Neuronal stem cell (in vitro differentiated cells): ENCODE measurements at regions not wholly inside any gene's neighbourhood (a gene's known extent, or its start where the extent isn't known, plus 50 kb on each side); places are given as distances from the start of the nearest gene placed in this dataset.

ENCODE experiments used
- DNase-seq: peaks from one replicate; pipeline ENCODE4 v3.0.0-alpha.2; 2013; ENCODE audit warnings: low spot score
- H2AFZ ChIP-seq: one replicate; pipeline ENCODE4 v1.6.1; 2013; ENCODE audit warnings: mild to moderate bottlenecking, low read length, inconsistent platforms
- H2AK5ac ChIP-seq: 2 replicates; pipeline ENCODE4 v1.6.1; 2013; ENCODE audit warnings: low read depth, mild to moderate bottlenecking, inconsistent platforms, low read length, moderate library complexity, mixed read lengths
- H2BK120ac ChIP-seq: 2 replicates; pipeline ENCODE4 v1.6.1; 2013; ENCODE audit warnings: low read depth, mild to moderate bottlenecking, inconsistent platforms, low read length, moderate library complexity, mixed read lengths
- H2BK12ac ChIP-seq: one replicate; pipeline ENCODE4 v1.6.1; 2013; ENCODE audit warnings: low read length, inconsistent platforms
- H2BK15ac ChIP-seq: 2 replicates; pipeline ENCODE4 v1.6.1; 2013; ENCODE audit warnings: mild to moderate bottlenecking, low read length, inconsistent platforms, mixed read lengths
- H2BK5ac ChIP-seq: one replicate; pipeline ENCODE4 v1.6.1; 2013; ENCODE audit warnings: inconsistent platforms, mild to moderate bottlenecking, low read length, moderate library complexity
- H3K14ac ChIP-seq: one replicate; pipeline ENCODE4 v1.6.1; 2013; ENCODE audit warnings: low read length, inconsistent platforms
- H3K18ac ChIP-seq: 2 replicates; pipeline ENCODE4 v1.6.1; 2013; ENCODE audit warnings: low read length, inconsistent platforms
- H3K23ac ChIP-seq: 2 replicates; pipeline ENCODE4 v1.6.1; 2013; ENCODE audit warnings: low read depth, mild to moderate bottlenecking, mixed read lengths, low read length, inconsistent platforms; ENCODE audit not compliant: poor library complexity
- H3K27ac ChIP-seq: replicated peaks from 3 replicates; pipeline ENCODE4 v1.5.1; 2013; ENCODE audit warnings: low read length, inconsistent platforms
- H3K27me3 ChIP-seq, 3 experiments: 2 replicates each; pipeline ENCODE4 v1.6.1; 2013; ENCODE audit warnings: low read length in 3 of 3, mild to moderate bottlenecking in 2 of 3, inconsistent platforms in 1 of 3, low read depth in 1 of 3, mixed read lengths in 1 of 3, moderate library complexity in 1 of 3; ENCODE audit not compliant: control insufficient read depth in 3 of 3, insufficient read depth in 3 of 3
- H3K36me3 ChIP-seq, 2 donors: replicated peaks in 1 of 2; 2 replicates each; pipeline ENCODE4 v1.6.1; 2013; ENCODE audit warnings: low read length in 2 of 2; ENCODE audit not compliant: control insufficient read depth in 2 of 2, insufficient read depth in 2 of 2
- H3K4ac ChIP-seq: 2 replicates; pipeline ENCODE4 v1.6.1; 2013; ENCODE audit warnings: inconsistent platforms, mild to moderate bottlenecking, low read length, moderate library complexity
- H3K4me1 ChIP-seq, 2 donors: 1 replicate in 1 of 2; 2 replicates in 1 of 2; pipeline ENCODE4 v1.6.1; 2013; ENCODE audit warnings: low read length in 2 of 2, low read depth in 1 of 2; ENCODE audit not compliant: control insufficient read depth in 2 of 2, insufficient read depth in 1 of 2
- H3K4me2 ChIP-seq: one replicate; pipeline ENCODE4 v1.6.1; 2013; ENCODE audit warnings: mild to moderate bottlenecking, low read length, inconsistent platforms; ENCODE audit not compliant: insufficient read depth, poor library complexity, severe bottlenecking
- H3K4me3 ChIP-seq, 2 donors: 2 replicates each; pipeline ENCODE4 v1.5.1; 2013; ENCODE audit warnings: low read length in 2 of 2, mild to moderate bottlenecking in 2 of 2, inconsistent platforms in 1 of 2, moderate library complexity in 1 of 2
- H3K79me1 ChIP-seq: one replicate; pipeline ENCODE4 v1.6.1; 2013; ENCODE audit warnings: low read depth, mild to moderate bottlenecking, inconsistent platforms, low read length, moderate library complexity
- H3K9ac ChIP-seq: one replicate; pipeline ENCODE4 v1.6.1; 2013; ENCODE audit warnings: mild to moderate bottlenecking, low read depth, low read length, inconsistent platforms; ENCODE audit not compliant: poor library complexity
- H3K9me3 ChIP-seq, 2 donors: replicated peaks in 1 of 2; 2 replicates each; pipeline versions ENCODE3 to v1.6.1; 2013; ENCODE audit warnings: low read length in 2 of 2, mild to moderate bottlenecking in 2 of 2, inconsistent platforms in 1 of 2, low read depth in 1 of 2, mixed read lengths in 1 of 2, moderate library complexity in 1 of 2; ENCODE audit not compliant: control insufficient read depth in 2 of 2, insufficient read depth in 1 of 2
- H4K8ac ChIP-seq: one replicate; pipeline ENCODE4 v1.6.1; 2013; ENCODE audit warnings: low read depth, mild to moderate bottlenecking, inconsistent platforms, low read length, moderate library complexity
- H4K91ac ChIP-seq: one replicate; pipeline ENCODE4 v1.6.1; 2013; ENCODE audit warnings: low read length, low read depth, mild to moderate bottlenecking, inconsistent platforms; ENCODE audit not compliant: poor library complexity
- WGBS, 2 donors: extraction: QIAGEN DNeasy Blood & Tissue Kit; methylation state at CpG; one replicate each; pipeline ENCODE4 v1.1.7; 2013; ENCODE audit warnings: missing lambda C conversion rate in 2 of 2, mixed read lengths in 1 of 2; ENCODE audit not compliant: insufficient read length in 2 of 2, insufficient replicate concordance in 1 of 2; ENCODE audit errors: extremely low coverage in 2 of 2; 5-methylcytosine and 5-hydroxymethylcytosine counted together

DNA sequence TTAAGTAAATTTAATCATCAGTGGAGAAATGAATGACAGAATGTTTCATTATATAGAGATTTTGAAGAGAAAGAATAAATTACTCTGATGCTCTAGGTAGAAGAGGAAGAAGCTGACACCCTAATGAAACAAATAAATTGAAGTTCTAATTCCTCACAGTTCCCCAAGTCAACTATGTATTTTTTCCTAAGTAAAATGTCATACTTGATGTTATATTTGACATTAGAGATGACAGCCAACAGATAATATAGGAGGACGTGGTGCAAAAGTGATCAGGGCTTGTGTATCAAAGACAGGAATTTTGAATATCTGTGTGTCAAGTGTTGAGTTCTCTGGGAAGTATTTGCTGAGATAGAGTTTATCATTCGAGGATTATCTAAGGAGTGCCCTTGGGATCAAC is 81.2 kb upstream of the CADPS start:
- Histone ChIP-seq H3K9ac (no peak overlapping the region), H3K18ac (no peak overlapping the region), H3K4me1 (peaks cover 0 to 8% of the 10 kb centered on the region in 2 donors), H3K36me3 (no peaks in the 10 kb centered on the region), H2AK5ac (no peak overlapping the region), H4K91ac (no peak overlapping the region), H2AFZ (no peak overlapping the region), H2BK120ac (no peak overlapping the region), H3K4me2 (no peak overlapping the region), H2BK5ac (no peak overlapping the region), H4K8ac (no peak overlapping the region), H3K27ac (no peak overlapping the region), H3K27me3 (no peaks in the 10 kb centered on the region), H2BK12ac (no peak overlapping the region), H3K14ac (no peak overlapping the region), H3K23ac (no peak overlapping the region), H3K9me3 (no peaks in the 10 kb centered on the region), H2BK15ac (no peak overlapping the region), H3K79me1 (no peaks in the 10 kb centered on the region), H3K4ac (no peak overlapping the region), H3K4me3 (no peak overlapping the region)
- WGBS, 2 donors, result no CpG with 5 or more reads among the region's 2 CpGs
- no peak for DNase-seq

DNA sequence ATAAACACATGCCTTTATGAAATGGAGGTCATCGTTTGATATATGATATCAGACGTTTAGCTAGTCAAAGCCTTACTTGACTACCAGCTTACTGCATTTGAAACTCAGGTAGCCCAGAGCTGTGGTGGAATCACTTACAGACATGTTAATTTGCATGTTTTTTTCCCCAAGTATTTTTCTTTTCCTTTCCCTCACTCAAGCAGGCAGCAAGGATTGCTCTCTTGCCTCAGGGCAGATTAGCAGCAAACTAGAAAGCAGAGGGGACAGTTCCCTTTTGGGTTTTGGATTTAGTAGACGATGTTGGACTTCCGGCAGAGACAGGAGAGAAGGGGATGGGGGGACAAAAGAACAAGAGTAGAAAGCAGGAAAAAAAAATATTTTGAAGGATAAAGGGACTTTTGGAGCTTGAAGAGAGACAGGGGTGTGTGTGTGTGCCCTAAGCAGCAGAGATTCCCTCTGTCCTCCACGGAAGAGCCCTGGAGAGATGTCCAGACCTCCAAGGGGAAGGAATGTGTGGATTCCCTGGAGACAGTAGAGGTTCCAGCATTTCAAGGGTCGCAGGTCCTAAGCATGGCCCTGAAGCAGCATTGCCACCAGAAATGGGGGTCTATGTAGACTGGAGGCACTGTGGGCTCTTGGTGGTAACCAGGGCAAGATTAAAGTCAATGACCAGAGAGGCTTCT is 86.8 kb upstream of the CADPS start:
- no peak overlapping the region for H2AFZ ChIP-seq
- H3K27me3 ChIP-seq, result no peaks in the 10 kb centered on the region
- H3K4me2 ChIP-seq, result no peak overlapping the region
- H3K79me1 ChIP-seq, result no peaks in the 10 kb centered on the region
- no peak overlapping the region for H3K4ac ChIP-seq
- no peak overlapping the region for H3K14ac ChIP-seq
- H3K36me3 ChIP-seq, result no peaks in the 10 kb centered on the region
- H3K9me3 ChIP-seq, result no peaks in the 10 kb centered on the region
- no peak overlapping the region for H2BK15ac ChIP-seq
- no peak overlapping the region for H3K4me3 ChIP-seq
- no peak overlapping the region for H3K27ac ChIP-seq
- peak overlapping the region; percentile 9 for H3K18ac ChIP-seq
- WGBS, 2 donors, result no CpG with 5 or more reads among the region's 6 CpGs
- H4K8ac ChIP-seq, result no peak overlapping the region
- DNase-seq, result no peak
- H3K4me1 ChIP-seq, result peaks cover 0 to 4% of the 10 kb centered on the region in 2 donors
- no peak overlapping the region for H2BK5ac ChIP-seq
- no peak overlapping the region for H2BK12ac ChIP-seq
- H2AK5ac ChIP-seq, result no peak overlapping the region
- H4K91ac ChIP-seq, result no peak overlapping the region
- H2BK120ac ChIP-seq, result no peak overlapping the region
- no peak overlapping the region for H3K23ac ChIP-seq
- no peak overlapping the region for H3K9ac ChIP-seq

- Histone ChIP-seq H3K4ac (no peak overlapping the region), H2BK120ac (no peak overlapping the region), H3K4me3 (no peak overlapping the region), H2BK15ac (no peak overlapping the region), H4K8ac (no peak overlapping the region), H3K27me3 (no peaks in the 10 kb centered on the region), H3K79me1 (no peaks in the 10 kb centered on the region), H3K14ac (no peak overlapping the region), H3K18ac (no peak overlapping the region), H2AFZ (no peak overlapping the region), H3K27ac (no peak overlapping the region), H2AK5ac (no peak overlapping the region), H2BK5ac (no peak overlapping the region), H3K4me2 (no peak overlapping the region), H4K91ac (no peak overlapping the region), H2BK12ac (no peak overlapping the region), H3K9me3 (no peaks in the 10 kb centered on the region), H3K9ac (no peak overlapping the region), H3K23ac (no peak overlapping the region), H3K36me3 (no peaks in the 10 kb centered on the region), H3K4me1 (peaks cover 0 to 4% of the 10 kb centered on the region in 2 donors)
- WGBS, 2 donors, result no CpG with 5 or more reads among the region's 1 CpG
- DNase-seq, result no peak
Observed at GRCh38 chr3:62962714-62963113, 87.5 kb upstream of the CADPS start.

DNA sequence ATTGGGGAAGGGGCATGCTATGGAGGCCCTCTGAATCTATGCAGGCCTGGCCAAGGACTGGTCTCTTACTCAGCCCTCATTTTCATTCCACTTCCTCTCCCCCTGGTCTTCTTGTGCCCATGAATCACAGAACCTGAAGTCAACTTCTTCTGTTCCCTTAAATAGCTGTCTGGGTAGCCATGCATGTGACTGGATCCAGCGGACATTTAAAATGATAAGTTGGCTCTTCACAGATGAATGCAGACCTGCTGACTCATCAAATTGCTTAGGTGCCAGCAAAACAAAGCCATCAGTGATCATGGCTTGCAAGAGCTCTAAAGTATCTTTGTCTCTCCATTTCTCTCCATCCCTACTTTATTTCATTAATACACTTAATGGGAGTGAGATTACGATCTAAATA is 90.1 kb upstream of the CADPS start:
- no peak overlapping the region for H2BK5ac ChIP-seq
- H3K9me3 ChIP-seq, result no peaks in the 10 kb centered on the region
- H3K18ac ChIP-seq, result no peak overlapping the region
- H2BK120ac ChIP-seq, result no peak overlapping the region
- no peaks in the 10 kb centered on the region for H3K79me1 ChIP-seq
- no peak overlapping the region for H2AK5ac ChIP-seq
- H4K91ac ChIP-seq, result no peak overlapping the region
- H3K23ac ChIP-seq, result no peak overlapping the region
- H2AFZ ChIP-seq, result no peak overlapping the region
- no peaks in the 10 kb centered on the region for H3K36me3 ChIP-seq
- no peak overlapping the region for H4K8ac ChIP-seq
- no peak overlapping the region for H3K27ac ChIP-seq
- H3K4me1 ChIP-seq, result peaks cover 0 to 4% of the 10 kb centered on the region in 2 donors
- no peak overlapping the region for H2BK12ac ChIP-seq
- WGBS, 2 donors, result no CpG with 5 or more reads among the region's 2 CpGs
- H3K4ac ChIP-seq, result no peak overlapping the region
- no peaks in the 10 kb centered on the region for H3K27me3 ChIP-seq
- no peak for DNase-seq
- H2BK15ac ChIP-seq, result no peak overlapping the region
- no peak overlapping the region for H3K4me3 ChIP-seq
- H3K9ac ChIP-seq, result no peak overlapping the region
- H3K14ac ChIP-seq, result no peak overlapping the region
- no peak overlapping the region for H3K4me2 ChIP-seq
